HG02610 (cell line): ENCODE measurements at regions not wholly inside any gene's neighbourhood (a gene's known extent, or its start where the extent isn't known, plus 50 kb on each side); places are given as distances from the start of the nearest gene placed in this dataset.

ENCODE experiments used
- ATAC-seq: cut with Tn5 transposase; IDR thresholded peaks from one replicate; pipeline ENCODE4 v1.9.1; 2021; ENCODE audit warnings: mild to moderate bottlenecking, moderate library complexity; ENCODE audit not compliant: unreplicated experiment

DNA sequence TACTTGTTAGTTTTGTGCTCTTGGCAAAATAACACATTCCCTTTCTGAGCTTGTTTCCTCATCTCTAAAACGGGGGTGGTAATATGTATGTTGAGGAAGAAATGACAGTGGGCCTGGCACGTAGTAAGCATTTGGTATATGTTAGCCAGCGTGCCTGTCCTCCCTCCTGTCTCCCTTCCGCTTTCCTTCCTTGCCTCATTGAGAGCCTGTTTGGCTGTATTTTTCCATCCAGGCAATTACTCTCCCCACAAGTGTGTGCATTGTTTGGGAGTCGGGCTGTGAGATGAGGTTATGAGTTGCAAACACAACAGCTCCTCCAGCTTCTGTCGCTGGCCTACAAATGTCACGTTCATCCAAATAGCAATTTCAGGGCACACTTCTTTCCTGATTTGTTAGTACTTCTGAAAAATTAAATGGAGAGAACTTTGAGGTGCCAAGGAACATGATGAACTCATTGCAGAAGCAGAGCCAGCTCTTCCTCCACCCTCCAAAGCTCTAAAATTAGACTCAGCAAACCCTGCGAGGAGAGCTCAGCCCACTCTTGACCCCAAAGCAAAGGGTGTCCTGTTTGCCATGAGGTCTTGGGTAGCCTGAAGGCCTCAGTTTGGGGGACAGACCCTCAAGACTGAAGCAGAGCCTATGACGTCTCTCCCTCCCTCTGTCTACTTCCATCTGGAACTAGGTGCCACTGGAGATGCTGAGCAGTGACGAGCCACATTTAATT lies 50.7 kb upstream of the TOX2 start:
- no peak for ATAC-seq

DNA sequence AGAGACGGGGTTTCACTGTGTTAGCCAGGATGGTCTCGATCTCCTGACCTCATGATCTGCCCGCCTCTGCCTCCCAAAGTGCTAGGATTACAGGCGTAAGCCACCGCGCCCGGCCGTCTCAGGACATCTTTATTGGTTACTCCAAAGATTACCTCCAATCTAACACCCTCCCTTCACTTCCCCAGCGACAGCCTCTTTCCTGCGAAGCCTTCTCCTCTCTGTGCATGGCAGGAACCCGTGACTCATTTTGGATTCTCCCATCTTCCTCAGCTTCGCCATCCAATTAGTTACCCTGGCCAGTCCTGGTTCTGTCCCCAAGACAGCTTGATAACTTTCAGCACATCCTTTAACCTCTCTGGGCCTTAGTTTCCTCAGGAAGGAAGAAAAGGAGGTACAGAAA lies 51.3 kb upstream of the TOX2 start:
- no peak for ATAC-seq

DNA sequence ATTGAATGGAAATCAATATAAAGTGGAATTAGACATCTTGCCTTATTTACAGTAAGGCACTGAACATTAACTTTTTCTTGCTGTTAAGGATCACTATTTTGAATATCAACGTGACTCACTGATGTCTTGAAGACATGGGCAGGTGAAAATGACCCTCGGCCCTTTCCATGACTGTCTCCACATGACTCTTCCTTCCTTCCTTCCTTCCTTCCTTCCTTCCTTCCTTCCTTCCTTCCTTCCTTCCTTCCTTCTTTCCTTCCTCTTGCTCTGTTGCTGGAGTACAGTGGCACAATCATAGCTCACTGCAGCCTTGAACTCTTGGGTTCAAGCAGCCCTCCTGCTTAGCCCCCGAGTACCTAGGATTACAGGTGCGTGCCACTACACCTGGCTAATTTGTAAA lies 52.2 kb upstream of the TOX2 start:
- ATAC-seq: no peak

DNA sequence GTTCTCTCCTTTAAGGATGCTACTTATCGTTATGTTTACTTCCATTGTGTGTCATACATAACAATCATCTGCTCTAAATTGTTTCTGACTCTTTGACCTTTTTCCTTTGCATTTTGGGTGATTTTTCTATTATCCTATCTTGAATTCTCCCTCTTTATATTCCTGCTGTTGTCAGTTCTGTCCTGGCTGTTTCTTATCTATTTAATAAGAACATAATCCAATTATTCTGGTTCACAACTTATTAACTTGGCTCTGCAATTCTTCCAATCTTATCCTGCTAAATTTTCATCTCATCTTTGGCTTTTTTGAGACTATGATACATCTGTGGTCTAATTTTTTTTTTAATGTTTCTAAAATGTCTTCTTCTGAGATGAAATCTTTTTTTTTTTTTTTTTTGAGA lies 54.7 kb upstream of the TOX2 start:
- ATAC-seq: no peak

DNA sequence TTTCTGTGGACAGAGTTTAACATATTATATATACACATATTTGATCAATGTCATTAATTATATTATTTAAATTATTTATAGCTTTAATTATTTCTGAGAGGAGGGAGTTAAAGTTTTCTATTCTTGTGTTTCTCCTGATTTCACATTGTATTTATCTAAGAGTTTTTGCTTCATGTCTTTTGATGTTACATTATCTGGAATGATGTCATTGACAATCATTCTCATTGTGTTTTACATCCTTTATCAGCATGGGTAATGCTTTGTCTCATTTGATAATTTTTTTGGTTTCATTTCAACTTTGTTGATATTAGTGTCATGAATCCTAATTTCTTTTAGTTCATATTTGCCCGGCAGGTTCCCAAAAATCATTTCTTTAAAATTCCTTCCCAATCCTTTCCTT lies 56.7 kb upstream of the TOX2 start:
- ATAC-seq: no peak

DNA sequence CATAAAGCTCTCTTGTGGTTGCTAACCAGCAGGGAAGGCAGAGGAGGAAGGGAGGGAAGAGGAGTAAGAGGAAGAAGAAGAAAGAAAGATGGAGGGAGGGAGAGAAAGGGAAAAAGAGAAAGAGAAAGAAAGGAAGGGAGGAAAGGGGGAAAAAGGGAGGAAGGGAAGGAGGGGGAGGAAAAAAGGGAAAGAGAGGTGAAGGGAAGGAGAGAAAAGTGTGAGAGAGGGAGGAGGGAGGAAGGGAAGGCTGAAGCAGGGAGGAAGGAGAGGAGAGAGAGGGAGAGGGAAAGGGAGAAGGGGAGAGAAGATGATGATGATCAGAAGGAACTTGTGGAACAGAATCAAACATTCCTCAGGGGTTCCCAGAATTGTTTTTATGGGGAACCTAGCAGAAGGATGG lies 57.5 kb upstream of the TOX2 start:
- no peak for ATAC-seq

DNA sequence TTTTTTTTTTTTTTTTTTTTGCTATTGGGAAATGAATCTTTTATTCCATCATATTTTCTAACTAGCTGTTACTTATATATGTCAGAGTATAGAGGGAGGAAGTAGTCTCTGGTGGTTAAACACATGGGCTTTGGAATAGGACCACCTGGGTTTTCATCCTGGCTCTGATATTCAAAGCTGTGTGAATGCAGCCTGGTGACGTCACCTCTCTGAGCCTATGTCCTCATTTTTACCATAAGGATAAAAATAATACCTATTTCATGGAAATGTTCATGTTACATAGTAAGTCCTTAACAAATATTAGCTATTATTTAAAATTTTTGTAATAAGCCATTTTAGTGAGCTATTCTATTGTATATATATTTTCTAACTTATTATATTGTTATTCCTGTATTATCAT lies 58.8 kb upstream of the TOX2 start:
- ATAC-seq: no peak

DNA sequence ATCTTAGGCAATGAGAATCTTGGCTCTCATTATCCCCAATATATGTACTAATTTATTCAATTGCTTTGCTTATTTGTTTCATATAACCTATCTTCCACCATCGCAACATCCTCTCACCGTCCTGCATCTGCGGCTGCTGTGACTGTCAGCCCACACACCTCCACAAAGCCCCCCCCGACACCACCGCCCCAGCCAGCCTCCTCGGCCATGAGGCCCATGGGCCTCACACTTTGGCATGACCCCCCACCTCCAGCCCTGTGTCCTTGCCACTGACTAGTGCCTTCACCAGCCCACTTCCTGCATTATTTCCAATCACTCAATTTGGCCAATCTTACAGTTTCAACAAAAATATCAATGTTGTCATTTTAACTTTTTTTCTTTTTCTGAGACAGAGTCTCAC lies 60.7 kb upstream of the TOX2 start:
- no peak for ATAC-seq

DNA sequence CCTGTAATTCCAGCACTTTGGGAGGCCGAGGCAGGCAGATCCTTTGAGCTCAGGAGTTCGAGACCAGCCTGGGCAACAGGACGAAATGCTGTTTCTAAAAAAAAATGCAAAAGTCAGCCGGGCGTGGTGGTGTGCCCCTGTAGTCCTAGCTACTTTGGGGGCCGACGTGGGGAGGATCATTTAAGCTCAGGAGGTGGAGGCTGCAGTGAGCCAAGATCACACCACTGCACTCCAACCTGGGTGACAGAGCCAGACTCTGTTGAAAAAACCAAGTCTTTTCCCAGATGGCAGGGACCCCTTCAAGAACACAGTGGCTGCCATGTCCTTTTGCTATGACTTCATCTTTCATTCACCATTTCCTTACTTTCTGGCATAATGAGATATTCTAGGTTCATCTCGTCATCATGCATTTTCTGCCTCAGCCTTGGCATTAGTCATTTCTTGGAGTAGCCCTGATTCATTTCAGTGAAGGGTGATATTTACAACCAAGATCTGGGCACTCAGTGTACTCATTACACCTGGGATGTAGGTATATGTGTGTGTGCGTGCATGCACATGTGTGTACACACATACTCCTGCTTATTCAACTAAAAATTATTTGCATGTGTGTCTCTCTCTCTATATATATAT lies 61.4 kb upstream of the TOX2 start:
- no peak for ATAC-seq

DNA sequence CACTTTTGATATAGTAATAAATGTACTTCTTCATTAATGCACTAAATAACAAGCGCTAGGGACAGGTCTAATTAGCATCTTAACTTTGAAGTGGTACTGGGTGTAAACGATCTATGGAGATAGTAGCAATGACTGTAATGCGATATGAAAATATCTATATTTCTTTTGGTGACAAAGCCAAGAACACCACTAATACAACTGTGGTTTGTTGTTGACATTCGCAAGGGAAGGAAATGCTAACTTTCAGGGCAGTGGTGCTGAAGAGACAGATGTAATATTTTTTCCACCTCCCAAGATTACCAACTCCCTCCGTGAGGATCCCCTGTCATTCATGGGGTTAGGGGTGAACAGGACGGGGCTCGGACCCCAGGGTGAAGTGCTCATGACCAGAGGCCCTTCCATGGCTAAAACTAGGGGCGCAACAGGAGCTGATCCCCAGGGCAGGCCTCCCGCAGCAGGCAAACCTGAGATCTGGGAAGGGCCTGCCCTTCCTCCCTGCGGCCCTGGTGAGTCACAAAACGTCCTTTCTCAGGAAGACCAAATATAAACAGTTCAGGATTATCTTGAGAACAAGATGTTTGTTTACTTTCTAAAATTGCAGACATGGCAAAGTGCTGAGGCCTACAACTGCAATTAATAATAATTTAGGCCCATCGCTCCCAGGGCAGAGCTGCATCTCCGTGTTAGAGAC lies 65.0 kb upstream of the TOX2 start:
- ATAC-seq: no peak

DNA sequence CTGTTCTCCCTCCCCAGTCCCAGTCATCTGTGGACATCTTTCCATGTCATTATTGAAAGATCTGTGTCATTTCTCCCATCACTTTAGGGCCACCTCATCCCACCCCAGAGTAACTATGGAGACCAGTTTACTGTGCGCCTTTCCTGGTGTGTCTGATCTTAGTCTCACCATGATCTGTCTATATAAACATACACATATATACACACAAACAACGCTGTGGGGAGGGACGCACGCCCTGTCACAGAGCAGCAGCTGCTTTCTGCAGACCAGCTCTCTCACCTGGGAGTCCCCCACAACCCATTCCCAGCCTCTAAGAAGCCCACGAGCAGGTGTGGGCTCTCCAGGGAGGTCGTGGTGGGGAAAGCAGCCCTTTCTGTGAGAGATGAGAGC lies 68.1 kb upstream of the TOX2 start:
- no peak for ATAC-seq

DNA sequence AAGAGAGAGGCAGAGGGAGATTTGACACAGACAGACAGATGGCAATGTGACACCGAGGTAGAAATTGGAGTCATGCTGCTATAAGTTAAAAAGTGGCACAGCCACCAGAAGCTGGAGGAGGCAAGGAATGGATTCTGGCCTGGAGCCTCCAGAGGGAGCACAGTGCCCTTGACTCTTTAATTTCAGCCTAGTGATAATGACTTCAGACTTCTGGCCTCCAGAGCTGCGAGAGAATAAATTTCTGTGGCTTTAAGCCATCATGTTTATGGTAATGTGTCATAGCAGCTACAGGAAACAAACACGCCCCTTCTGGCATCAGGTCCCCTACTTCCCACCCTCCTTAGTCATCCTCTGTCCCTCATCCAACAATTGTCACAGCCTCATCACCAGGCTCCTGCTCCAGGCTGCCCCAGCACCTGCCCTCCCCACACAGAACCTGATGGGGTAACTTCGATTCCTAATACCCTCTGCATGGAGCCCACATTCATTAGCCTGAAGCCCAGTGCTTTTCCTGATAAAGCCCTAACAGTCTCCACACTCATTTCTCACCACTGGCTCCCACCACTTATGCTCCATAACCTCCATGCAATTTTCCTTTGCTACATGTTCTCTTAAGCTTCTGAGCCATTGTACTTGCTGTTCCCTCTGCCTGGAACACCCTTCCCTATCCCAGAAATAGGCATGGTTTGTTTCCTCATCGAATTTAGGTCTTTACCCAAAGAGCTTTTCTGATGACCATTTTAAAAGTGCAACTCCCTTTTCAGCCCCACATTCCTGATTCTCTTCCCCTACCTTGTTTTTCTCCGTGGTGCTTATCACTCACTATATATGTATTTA lies 69.7 kb upstream of the TOX2 start:
- ATAC-seq: no peak

DNA sequence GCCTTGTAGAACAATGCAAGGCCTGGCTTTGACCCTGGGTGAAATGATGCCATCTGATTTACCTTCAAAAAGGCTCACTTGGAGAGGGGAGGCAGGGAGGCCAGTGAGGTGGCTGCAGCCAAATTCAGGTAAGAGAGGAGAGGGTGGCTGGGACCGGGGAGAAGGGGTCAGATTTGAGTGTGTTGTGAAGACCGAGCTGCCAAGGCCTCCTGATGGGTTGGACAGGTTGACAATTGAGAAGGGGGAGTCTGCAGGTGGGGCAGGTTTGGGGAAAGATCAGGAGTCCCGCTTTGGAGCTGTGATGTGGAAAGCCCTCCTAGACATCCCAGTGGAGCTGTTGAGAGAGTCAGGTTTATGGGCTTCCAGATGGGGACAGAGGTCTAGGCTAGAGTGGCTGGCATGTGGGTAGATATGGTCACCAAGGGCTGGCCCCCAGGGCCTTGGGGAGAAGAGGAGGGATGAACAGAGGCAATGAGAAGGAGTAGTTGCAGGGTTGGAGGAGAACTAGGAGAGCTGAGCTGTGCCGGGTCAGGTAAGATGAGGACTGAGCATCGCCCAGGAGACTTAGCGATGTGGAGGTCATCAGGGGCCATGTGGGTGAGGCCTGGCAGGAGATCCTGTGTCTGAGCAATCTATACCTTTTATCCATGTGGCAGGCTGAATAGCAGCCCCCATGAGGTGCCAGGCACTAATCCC lies 70.5 kb upstream of the TOX2 start:
- ATAC-seq: no peak

DNA sequence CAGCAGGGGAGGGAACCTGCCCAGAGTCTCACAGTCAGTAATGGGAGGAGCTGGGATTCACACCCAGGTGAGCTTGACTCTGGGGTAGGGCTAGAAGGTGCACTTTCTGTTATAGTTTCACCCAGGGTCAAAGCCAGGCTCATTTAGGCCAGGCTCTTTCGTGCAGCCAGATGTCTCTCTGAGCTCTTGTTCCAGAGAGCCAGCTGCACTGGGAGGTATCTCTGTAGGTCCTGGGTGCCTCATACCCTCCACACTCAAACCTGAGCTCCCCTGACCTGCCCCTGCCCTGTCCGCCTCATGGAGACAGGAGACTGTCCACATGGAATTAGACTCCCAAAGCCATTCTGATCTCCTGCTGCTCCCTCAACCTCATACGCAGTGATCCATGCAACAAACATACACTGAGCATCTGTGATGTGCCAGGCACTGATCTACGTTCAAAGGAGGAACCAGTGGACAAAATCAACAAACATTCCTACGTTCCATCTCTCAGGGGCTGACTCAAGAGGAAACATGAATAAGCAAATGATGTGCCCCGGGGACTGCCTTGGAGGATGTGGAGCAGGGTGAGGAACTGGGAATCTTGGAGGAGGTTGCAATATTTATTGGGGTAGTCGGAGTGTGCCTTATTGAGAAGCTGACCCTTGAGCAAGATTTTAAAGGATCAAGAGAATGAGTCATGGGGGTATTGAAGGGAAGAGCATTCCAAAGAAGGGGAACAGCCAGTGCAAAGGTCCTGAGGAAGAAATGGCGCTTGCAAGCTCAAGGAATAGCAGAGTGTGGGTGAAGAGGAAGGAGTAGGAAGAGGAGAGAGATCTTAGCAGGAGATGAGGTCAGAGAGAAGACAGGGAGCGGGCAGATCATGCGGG lies 71.3 kb upstream of the TOX2 start:
- no peak for ATAC-seq

DNA sequence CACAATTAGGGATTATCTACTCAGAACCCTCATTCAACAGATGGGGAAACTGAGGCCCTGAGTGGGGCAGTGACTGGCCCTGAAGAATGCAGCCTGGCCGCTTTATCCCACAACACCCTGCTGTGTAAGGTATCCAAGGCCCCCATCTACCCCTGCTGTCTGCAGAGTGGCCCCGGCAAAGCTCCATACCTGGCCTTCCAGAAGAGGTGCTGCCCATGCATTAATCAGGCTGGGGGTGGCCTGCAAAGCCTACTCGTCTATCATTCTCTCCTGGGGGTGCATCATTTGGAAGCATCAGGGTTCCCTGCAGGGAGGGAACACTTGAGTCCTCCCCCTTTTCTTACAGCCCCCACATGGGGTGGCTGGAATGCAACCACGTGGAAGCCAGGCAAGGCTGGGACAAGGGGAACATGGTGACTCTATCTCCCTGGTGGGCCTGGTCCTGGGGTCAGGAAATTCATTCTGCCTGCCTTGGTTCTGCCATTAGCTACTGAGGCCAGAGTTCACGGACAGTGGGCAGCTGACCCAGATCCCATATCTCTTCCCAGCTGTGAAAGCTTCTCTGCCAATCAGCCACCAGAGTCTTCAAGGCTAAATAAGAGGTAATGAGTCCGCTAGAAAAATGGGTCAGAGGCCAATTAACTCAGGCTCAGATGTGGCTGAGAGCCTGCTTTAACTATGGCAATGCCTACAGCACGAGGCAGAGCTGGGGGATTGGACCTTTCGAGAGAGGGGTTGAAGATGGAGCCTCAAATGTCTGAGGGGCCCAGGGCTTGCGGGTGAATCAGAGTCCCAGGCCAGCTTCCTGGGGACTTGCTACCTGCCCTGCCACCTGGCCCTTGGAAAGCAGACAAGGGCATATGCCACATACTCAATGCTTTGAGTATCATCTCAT lies 72.3 kb upstream of the TOX2 start:
- no peak for ATAC-seq

DNA sequence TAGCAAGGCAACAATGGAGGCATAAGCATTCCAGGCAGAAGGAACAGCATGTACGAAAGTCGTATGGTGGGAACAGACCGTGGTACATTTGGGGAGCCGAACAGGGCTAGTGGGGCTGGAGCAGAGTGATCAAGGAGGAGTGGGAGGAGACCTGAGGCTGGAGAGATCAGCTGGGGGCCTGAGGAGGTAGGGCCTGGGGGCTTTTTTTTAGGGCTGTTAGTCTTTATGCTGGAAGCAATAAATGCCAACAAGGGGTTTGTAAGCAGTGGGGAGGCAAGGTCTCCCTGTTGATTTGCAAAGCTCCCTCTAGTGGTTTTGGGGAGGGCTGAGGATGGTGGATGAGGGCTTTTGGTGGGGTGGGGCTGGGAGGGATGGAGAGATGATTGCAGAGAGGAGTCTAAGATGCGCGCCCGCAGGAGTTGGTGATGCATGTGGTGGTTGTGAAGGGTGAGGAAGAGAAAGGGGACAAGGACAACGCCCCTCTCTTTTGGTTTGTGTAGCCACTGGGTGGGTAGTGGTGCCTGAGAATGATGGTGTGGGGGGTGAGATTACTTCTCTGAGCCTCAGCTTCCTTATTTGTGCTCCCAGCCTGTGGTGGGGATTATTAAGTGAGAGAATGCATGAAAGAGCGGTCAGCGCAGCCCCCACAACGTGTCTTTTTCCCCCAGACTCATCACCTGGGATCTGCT lies 74.1 kb upstream of the TOX2 start:
- no peak for ATAC-seq

DNA sequence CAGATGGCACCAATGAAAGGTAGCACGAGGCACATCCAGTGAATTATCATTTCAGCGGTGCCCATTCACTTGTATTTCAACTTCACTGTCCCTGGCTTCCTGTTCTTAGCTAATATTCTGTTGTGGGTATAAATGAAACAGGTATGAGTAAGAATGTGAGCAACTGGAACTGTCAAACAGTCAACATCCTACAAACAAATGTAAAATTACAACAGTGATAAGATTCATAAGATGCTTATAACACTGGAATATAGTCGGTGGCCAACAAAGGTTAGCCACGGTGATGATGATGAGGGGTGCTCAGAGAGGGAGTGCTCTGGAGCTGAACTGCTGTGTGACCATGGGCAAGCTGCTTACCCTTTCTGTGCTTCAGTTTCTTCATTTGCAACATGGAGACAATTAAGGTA lies 74.9 kb upstream of the TOX2 start:
- peak; percentile 55 for ATAC-seq

DNA sequence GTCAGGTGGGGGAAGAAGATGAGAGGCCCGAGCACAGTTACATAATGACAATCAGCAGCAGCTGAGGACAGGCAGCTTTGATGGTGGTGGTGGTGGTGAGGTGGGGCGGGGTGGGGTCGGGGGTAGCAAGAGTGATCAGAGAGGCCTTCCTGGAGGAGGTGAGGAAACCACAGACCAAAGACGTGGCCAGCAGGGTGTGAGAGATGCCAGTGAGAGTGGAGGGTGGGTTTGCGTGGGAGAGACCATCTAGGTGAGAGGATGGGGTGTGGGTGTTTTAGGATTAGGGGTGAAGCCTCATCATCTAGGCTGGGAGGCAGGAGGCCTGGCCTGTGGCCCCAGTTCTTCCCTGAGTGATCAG lies 76.0 kb upstream of the TOX2 start:
- ATAC-seq: no peak
